Esophagus muscularis mucosa (tissue), 4 donors: ENCODE measurements at regions not wholly inside any gene's neighbourhood (a gene's known extent, or its start where the extent isn't known, plus 50 kb on each side); places are given as distances from the start of the nearest gene placed in this dataset.

Source experiments
- DNase-seq: peaks from one replicate; pipeline ENCODE4 v3.0.0-alpha.2; 2017; ENCODE audit errors: extremely low spot score
- H3K27ac ChIP-seq, 4 donors: fragments of 200-600 bp; sonication (generic); replicated peaks in 1 of 4; 1 replicate in 3 of 4; 2 replicates in 1 of 4; pipeline ENCODE4 v1.5.1; 2016 to 2019; ENCODE audit warnings: mild to moderate bottlenecking in 1 of 4
- H3K27me3 ChIP-seq, 4 donors: fragments of 200-600 bp; sonication (generic); one replicate each; pipeline versions ENCODE4 v1.5.1 to v1.6.0; 2016 to 2019
- H3K36me3 ChIP-seq, 4 donors: fragments of 200-600 bp; sonication (generic); one replicate each; pipeline ENCODE4 v1.5.1; 2016 to 2019
- H3K4me1 ChIP-seq, 4 donors: fragments of 200-600 bp; sonication (generic); one replicate each; pipeline ENCODE4 v1.5.1; 2016 to 2019
- H3K4me3 ChIP-seq, 4 donors: fragments of 200-600 bp; sonication (generic); 1 replicate in 2 of 4; 2 replicates in 2 of 4; pipeline ENCODE4 v1.5.1; 2016 to 2019; ENCODE audit warnings: mild to moderate bottlenecking in 4 of 4, moderate library complexity in 1 of 4
- H3K9me3 ChIP-seq, 4 donors: fragments of 200-600 bp; sonication (generic); 1 replicate in 3 of 4; 2 replicates in 1 of 4; pipeline ENCODE4 v1.5.1; 2016 to 2019
- CTCF ChIP-seq, 3 experiments: fragments of 200-600 bp in 2 of 3; fragments of 450-650 bp in 1 of 3; sonication (generic) in 2 of 3; IDR thresholded peaks; one replicate each; pipeline ENCODE4 v1.5.1; 2017 to 2019; ENCODE audit warnings: antibody characterized with exemption in 3 of 3, mild to moderate bottlenecking in 2 of 3, moderate library complexity in 1 of 3
- EP300 ChIP-seq: sonication (generic); formaldehyde crosslinking; IDR thresholded peaks from one replicate; pipeline ENCODE4 v1.6.1; 2017; ENCODE audit warnings: antibody characterized with exemption
- POLR2A ChIP-seq: fragments of 450-650 bp; IDR thresholded peaks from one replicate; pipeline ENCODE4 v1.6.1; 2017; ENCODE audit warnings: antibody characterized with exemption, moderate library complexity, mild to moderate bottlenecking, low read depth
- POLR2AphosphoS5 ChIP-seq, 2 donors: sonication (generic); formaldehyde crosslinking; IDR thresholded peaks; one replicate each; pipeline ENCODE4 v1.6.1; 2017; ENCODE audit warnings: antibody characterized with exemption in 2 of 2
- WGBS: methylation state at CpG from one replicate; pipeline ENCODE4 v1.1.5; 2018; 5-methylcytosine and 5-hydroxymethylcytosine counted together
- intact Hi-C: fragments of 100-400 bp; cut with DNase I; formaldehyde crosslinking; loops from one replicate; pipeline ENCODE4 v1.15.1; 2023

- no peaks in the 10 kb centered on the region for H3K27me3 ChIP-seq
- H3K36me3 ChIP-seq, result no peaks in the 10 kb centered on the region
- WGBS, result 77% methylated on average over 9 of the region's 9 CpGs
- H3K27ac ChIP-seq, result no peak overlapping the region
- H3K4me3 ChIP-seq, result no peak overlapping the region
- TF ChIP-seq POLR2AphosphoS5 (IDR thresholded peaks at IDR 0.05), result no peak
- TF ChIP-seq CTCF (IDR thresholded peaks at IDR 0.05), result no peak
- TF ChIP-seq POLR2A, result no peak
- no peak for TF ChIP-seq EP300
- no peaks in the 10 kb centered on the region for H3K9me3 ChIP-seq
- intact Hi-C loops, result no loop called here
- no peak for DNase-seq
- no peaks in the 10 kb centered on the region for H3K4me1 ChIP-seq
Observed at GRCh38 chr2:59879700-59880131, 673.7 kb downstream of the BCL11A start.

GRCh38 chr2:59875836-59876235, 677.6 kb downstream of the BCL11A start:
- no peaks in the 10 kb centered on the region for H3K36me3 ChIP-seq
- intact Hi-C loops, result no loop called here
- TF ChIP-seq POLR2A, result no peak
- TF ChIP-seq POLR2AphosphoS5 (IDR thresholded peaks at IDR 0.05), result no peak
- no peak for DNase-seq
- WGBS, result 75% methylated on average over 5 of the region's 5 CpGs
- H3K9me3 ChIP-seq, result no peaks in the 10 kb centered on the region
- no peaks in the 10 kb centered on the region for H3K4me1 ChIP-seq
- no peaks in the 10 kb centered on the region for H3K27me3 ChIP-seq
- H3K4me3 ChIP-seq, result no peak overlapping the region
- H3K27ac ChIP-seq, result no peak overlapping the region

GRCh38 chr2:59874971-59875755, 678.3 kb downstream of the BCL11A start:
- no peaks in the 10 kb centered on the region for H3K4me1 ChIP-seq
- no peak for TF ChIP-seq EP300
- no peak for TF ChIP-seq CTCF (IDR thresholded peaks at IDR 0.05)
- TF ChIP-seq POLR2A, result no peak
- WGBS, result 67% methylated on average over 2 of the region's 2 CpGs
- DNase-seq, result no peak
- no peaks in the 10 kb centered on the region for H3K27me3 ChIP-seq
- no peaks in the 10 kb centered on the region for H3K36me3 ChIP-seq
- no peaks in the 10 kb centered on the region for H3K9me3 ChIP-seq
- no peak overlapping the region for H3K4me3 ChIP-seq
- intact Hi-C loops, result no loop called here
- no peak overlapping the region for H3K27ac ChIP-seq

DNA sequence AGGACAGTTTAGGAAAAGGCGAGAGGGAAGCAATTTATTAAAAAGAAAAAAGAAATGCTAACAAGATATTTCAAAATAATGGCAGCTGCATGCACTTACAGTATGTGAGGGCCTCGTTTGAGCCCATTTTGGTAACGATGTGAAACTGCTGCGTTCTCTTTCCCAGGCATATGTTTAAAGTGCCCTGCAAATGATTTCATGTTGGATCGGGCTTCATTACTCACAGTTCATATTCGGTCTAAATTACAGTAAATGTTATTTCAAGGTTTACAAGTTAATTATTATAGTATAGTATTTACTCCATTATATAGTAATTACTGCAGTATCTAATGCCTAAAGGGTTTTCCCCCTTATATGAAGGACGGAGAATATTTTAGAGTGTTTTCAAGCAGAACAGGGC, 679.1 kb downstream of the BCL11A start:
- Histone ChIP-seq H3K4me1 (no peaks in the 10 kb centered on the region), H3K9me3 (no peaks in the 10 kb centered on the region), H3K4me3 (no peak overlapping the region), H3K36me3 (no peaks in the 10 kb centered on the region), H3K27ac (no peak overlapping the region), H3K27me3 (no peaks in the 10 kb centered on the region)
- WGBS, result 75% methylated on average over 7 of the region's 7 CpGs
- intact Hi-C loops, result no loop called here
- DNase-seq, result no peak
- no peak for TF ChIP-seq POLR2AphosphoS5 (IDR thresholded peaks at IDR 0.05)
- TF ChIP-seq EP300, result no peak
- TF ChIP-seq POLR2A, result no peak
- no peak for TF ChIP-seq CTCF (IDR thresholded peaks at IDR 0.05)

GRCh38 chr2:59871830-59872229, 681.6 kb downstream of the BCL11A start:
- intact Hi-C loops, result no loop called here

More at GRCh38 chr2:59871830-59872229, 681.6 kb downstream of the BCL11A start:
- TF ChIP-seq POLR2AphosphoS5 (IDR thresholded peaks at IDR 0.05), result no peak
- TF ChIP-seq POLR2A, result no peak
- no peak for TF ChIP-seq EP300
- TF ChIP-seq CTCF (IDR thresholded peaks at IDR 0.05), result no peak
- DNase-seq, result no peak
- Histone ChIP-seq H3K4me3 (no peak overlapping the region), H3K36me3 (no peaks in the 10 kb centered on the region), H3K4me1 (no peaks in the 10 kb centered on the region), H3K27ac (no peak overlapping the region), H3K9me3 (no peaks in the 10 kb centered on the region), H3K27me3 (no peaks in the 10 kb centered on the region)
- WGBS, result 87% methylated on average over 3 of the region's 3 CpGs
